Sigmoid colon (tissue), 6 donors: ENCODE measurements at regions not wholly inside any gene's neighbourhood (a gene's known extent, or its start where the extent isn't known, plus 50 kb on each side); places are given as distances from the start of the nearest gene placed in this dataset.
A peak's percentile ranks its signal among the peaks of the same experiment; 100 is the strongest.

Experiments
- DNase-seq: peaks from one replicate; pipeline ENCODE4 v3.0.0-alpha.2; 2019
- H3K27ac ChIP-seq, 4 donors: fragments of 200-600 bp; sonication (generic); one replicate each; pipeline ENCODE4 v1.5.1; 2016 to 2019; ENCODE audit warnings: mild to moderate bottlenecking in 1 of 4
- H3K27me3 ChIP-seq, 3 donors: fragments of 200-600 bp; sonication (generic); one replicate each; pipeline ENCODE4 v1.5.1; 2019; ENCODE audit warnings: mild to moderate bottlenecking in 1 of 3
- H3K36me3 ChIP-seq, 4 donors: fragments of 200-600 bp; sonication (generic); one replicate each; pipeline ENCODE4 v1.5.1; 2016 to 2019
- H3K4me1 ChIP-seq, 4 donors: fragments of 200-600 bp; sonication (generic); one replicate each; pipeline ENCODE4 v1.5.1; 2017 to 2019
- H3K4me3 ChIP-seq, 4 donors: fragments of 200-600 bp; sonication (generic); one replicate each; pipeline ENCODE4 v1.5.1; 2017 to 2019; ENCODE audit warnings: mild to moderate bottlenecking in 2 of 4, moderate library complexity in 1 of 4
- H3K9me3 ChIP-seq, 4 donors: fragments of 200-600 bp in 3 of 4; sonication (generic) in 3 of 4; one replicate each; pipeline versions ENCODE4 v1.5.1 to v1.6.1; 2013 to 2019
- EP300 ChIP-seq, 4 donors: sonication (generic); formaldehyde crosslinking; IDR thresholded peaks; one replicate each; pipeline ENCODE4 v1.6.1; 2017; ENCODE audit warnings: antibody characterized with exemption in 4 of 4
- POLR2A ChIP-seq, 2 donors: fragments of 450-650 bp; IDR thresholded peaks; one replicate each; pipeline ENCODE4 v1.6.1; 2016; ENCODE audit warnings: antibody characterized with exemption in 2 of 2, mild to moderate bottlenecking in 2 of 2, moderate library complexity in 2 of 2
- POLR2AphosphoS5 ChIP-seq, 4 donors: sonication (generic); formaldehyde crosslinking; IDR thresholded peaks; one replicate each; pipeline ENCODE4 v1.6.1; 2017; ENCODE audit warnings: antibody characterized with exemption in 4 of 4
- WGBS, 2 donors: extraction: QIAGEN DNeasy Blood & Tissue Kit; methylation state at CpG; one replicate each; pipeline ENCODE4 v1.1.7; 2013; 5-methylcytosine and 5-hydroxymethylcytosine counted together
- intact Hi-C: fragments of 100-400 bp; cut with DNase I; formaldehyde crosslinking; loops from one replicate; pipeline ENCODE4 v1.15.1; 2023
- TF ChIP-seq, protein P1 (sequence below), 4 experiments: fragments of 450-650 bp in 3 of 4; fragments of 200-600 bp in 1 of 4; IDR thresholded peaks; one replicate each; pipeline ENCODE4 v1.5.1; 2016 to 2019; ENCODE audit warnings: antibody characterized with exemption in 4 of 4, mild to moderate bottlenecking in 3 of 4, moderate library complexity in 2 of 4
- donor health status: healthy with polysubstance abuse.
- donor health status: healthy.

DNA sequence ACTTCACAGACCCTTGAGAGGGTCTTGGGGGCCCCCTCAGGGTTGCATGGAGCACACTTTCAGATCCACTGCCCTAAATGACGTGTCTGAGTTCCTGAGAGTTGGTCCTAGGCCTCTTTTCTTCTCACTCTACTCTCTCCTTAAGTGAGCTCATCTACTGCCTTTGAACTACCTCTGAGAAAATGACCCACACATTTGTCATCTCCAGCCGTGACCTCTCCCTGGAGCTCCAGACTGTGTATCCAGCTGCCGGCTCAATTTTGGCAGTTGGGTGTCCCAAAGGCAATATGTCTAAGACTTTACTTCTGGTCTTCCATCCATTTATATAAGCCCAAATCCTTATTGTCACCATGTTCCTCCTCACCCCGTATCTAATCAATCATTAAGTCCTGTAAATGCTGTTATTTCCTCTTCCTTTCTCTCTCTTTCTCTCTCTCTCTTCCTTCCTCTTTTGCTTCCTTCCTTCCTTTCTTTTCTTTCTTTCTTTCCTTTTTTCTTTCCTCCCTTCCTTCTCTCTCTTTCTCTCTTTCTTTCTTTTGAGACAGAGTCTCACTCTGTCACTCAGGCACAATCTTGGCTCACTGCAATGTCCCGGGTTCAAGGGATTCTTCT is 51.2 kb upstream of the HSPA9 start:
- TF ChIP-seq POLR2A (IDR thresholded peaks at IDR 0.05) (no peak), EP300 (IDR thresholded peaks at IDR 0.05) (no peak), POLR2AphosphoS5 (IDR thresholded peaks at IDR 0.05) (no peak)
- TF ChIP-seq, protein P1, sequence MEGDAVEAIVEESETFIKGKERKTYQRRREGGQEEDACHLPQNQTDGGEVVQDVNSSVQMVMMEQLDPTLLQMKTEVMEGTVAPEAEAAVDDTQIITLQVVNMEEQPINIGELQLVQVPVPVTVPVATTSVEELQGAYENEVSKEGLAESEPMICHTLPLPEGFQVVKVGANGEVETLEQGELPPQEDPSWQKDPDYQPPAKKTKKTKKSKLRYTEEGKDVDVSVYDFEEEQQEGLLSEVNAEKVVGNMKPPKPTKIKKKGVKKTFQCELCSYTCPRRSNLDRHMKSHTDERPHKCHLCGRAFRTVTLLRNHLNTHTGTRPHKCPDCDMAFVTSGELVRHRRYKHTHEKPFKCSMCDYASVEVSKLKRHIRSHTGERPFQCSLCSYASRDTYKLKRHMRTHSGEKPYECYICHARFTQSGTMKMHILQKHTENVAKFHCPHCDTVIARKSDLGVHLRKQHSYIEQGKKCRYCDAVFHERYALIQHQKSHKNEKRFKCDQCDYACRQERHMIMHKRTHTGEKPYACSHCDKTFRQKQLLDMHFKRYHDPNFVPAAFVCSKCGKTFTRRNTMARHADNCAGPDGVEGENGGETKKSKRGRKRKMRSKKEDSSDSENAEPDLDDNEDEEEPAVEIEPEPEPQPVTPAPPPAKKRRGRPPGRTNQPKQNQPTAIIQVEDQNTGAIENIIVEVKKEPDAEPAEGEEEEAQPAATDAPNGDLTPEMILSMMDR (IDR thresholded peaks at IDR 0.05) = no peak
- Histone ChIP-seq H3K9me3 (no peaks in the 10 kb centered on the region), H3K36me3 (no peaks in the 10 kb centered on the region), H3K27me3 (no peaks in the 10 kb centered on the region), H3K4me3 (no peak overlapping the region), H3K4me1 (no peaks in the 10 kb centered on the region), H3K27ac (no peak overlapping the region)
- 87 to 91% methylated on average over 5 of the region's 5 CpGs for WGBS, 2 donors
- intact Hi-C loops = no loop called here
- DNase-seq = peak; percentile 14

GRCh38 chr5:138625134-138625533 is 49.9 kb upstream of the HSPA9 start:
- intact Hi-C loops = no loop called here
- no peaks in the 10 kb centered on the region for H3K27me3 ChIP-seq
- no peaks in the 10 kb centered on the region for H3K4me1 ChIP-seq
- H3K27ac ChIP-seq = no peak overlapping the region
- H3K9me3 ChIP-seq = no peaks in the 10 kb centered on the region
- H3K36me3 ChIP-seq = no peaks in the 10 kb centered on the region
- 87 to 93% methylated on average over 6 of the region's 6 CpGs for WGBS, 2 donors
- no peak overlapping the region for H3K4me3 ChIP-seq
- TF ChIP-seq POLR2A (IDR thresholded peaks at IDR 0.05) (no peak), POLR2AphosphoS5 (IDR thresholded peaks at IDR 0.05) (no peak), EP300 (IDR thresholded peaks at IDR 0.05) (no peak)
- TF ChIP-seq, protein P1 (IDR thresholded peaks at IDR 0.05) = no peak
- DNase-seq = no peak
